DND-41 (cell line): ENCODE measurements at regions not wholly inside any gene's neighbourhood (a gene's known extent, or its start where the extent isn't known, plus 50 kb on each side); places are given as distances from the start of the nearest gene placed in this dataset.

Experiments
- ATAC-seq: fragments of 200-7000 bp; cut with Tn5 transposase; 3 replicates; pipeline ENCODE4 v1.9.1; 2021; ENCODE audit warnings: low read depth; ENCODE audit not compliant: insufficient read depth
- DNase-seq: peaks from one replicate; pipeline ENCODE4 v3.0.0-alpha.2; 2020
- H2AFZ ChIP-seq: 2 replicates; pipeline ENCODE4 v1.6.0; 2012; ENCODE audit warnings: low read depth, low read length
- H3K27ac ChIP-seq: 2 replicates; pipeline ENCODE4 v1.5.1; 2012; ENCODE audit warnings: low read length, inconsistent platforms
- H3K27me3 ChIP-seq: fragments of 200-600 bp; sonication (generic); 2 replicates; pipeline ENCODE4 v1.6.0; 2012; ENCODE audit warnings: low read length, mild to moderate bottlenecking, inconsistent platforms; ENCODE audit not compliant: insufficient read depth, poor library complexity
- H3K36me3 ChIP-seq: 2 replicates; pipeline ENCODE4 v1.5.1; 2012; ENCODE audit warnings: low read length, inconsistent platforms; ENCODE audit not compliant: insufficient read depth
- H3K4me1 ChIP-seq: 2 replicates; pipeline ENCODE4 v1.5.1; 2012; ENCODE audit warnings: mild to moderate bottlenecking, low read length; ENCODE audit not compliant: insufficient read depth
- H3K4me2 ChIP-seq: 2 replicates; pipeline ENCODE4 v1.6.0; 2012; ENCODE audit warnings: mild to moderate bottlenecking, moderate library complexity, low read length, inconsistent platforms; ENCODE audit not compliant: insufficient read depth
- H3K4me3 ChIP-seq, 2 experiments: fragments of 200-600 bp in 1 of 2; shearing (Covaris generic) in 1 of 2; 2 replicates each; pipeline ENCODE4 v1.5.1; 2012 to 2016; ENCODE audit warnings: inconsistent platforms in 2 of 2, low read length in 2 of 2, mild to moderate bottlenecking in 2 of 2, low read depth in 1 of 2, moderate library complexity in 1 of 2
- H3K79me2 ChIP-seq: 2 replicates; pipeline ENCODE4 v1.6.0; 2012; ENCODE audit warnings: low read length, inconsistent platforms; ENCODE audit not compliant: insufficient read depth
- H3K9ac ChIP-seq: 2 replicates; pipeline ENCODE4 v1.6.0; 2012; ENCODE audit warnings: low read depth, mild to moderate bottlenecking, inconsistent platforms, low read length, moderate library complexity
- H3K9me3 ChIP-seq: 2 replicates; pipeline ENCODE4 v1.5.1; 2012; ENCODE audit warnings: low read length, moderate library complexity, mild to moderate bottlenecking, inconsistent platforms; ENCODE audit not compliant: insufficient read depth, severe bottlenecking
- H4K20me1 ChIP-seq: 2 replicates; pipeline ENCODE4 v1.6.0; 2012; ENCODE audit warnings: low read length; ENCODE audit not compliant: insufficient read depth
- EZH2 ChIP-seq: IDR thresholded peaks from 3 replicates; pipeline ENCODE4 v1.6.1; 2012; ENCODE audit warnings: borderline replicate concordance, low read depth, mild to moderate bottlenecking, moderate library complexity, low read length, inconsistent platforms; ENCODE audit not compliant: severe bottlenecking
- TF ChIP-seq, protein P1 (sequence below): IDR thresholded peaks from 2 replicates; pipeline ENCODE4 v1.5.1; 2012; ENCODE audit warnings: borderline replicate concordance, low read length, moderate library complexity, mild to moderate bottlenecking; ENCODE audit not compliant: poor library complexity, severe bottlenecking; ENCODE audit errors: extremely low read depth

DNA sequence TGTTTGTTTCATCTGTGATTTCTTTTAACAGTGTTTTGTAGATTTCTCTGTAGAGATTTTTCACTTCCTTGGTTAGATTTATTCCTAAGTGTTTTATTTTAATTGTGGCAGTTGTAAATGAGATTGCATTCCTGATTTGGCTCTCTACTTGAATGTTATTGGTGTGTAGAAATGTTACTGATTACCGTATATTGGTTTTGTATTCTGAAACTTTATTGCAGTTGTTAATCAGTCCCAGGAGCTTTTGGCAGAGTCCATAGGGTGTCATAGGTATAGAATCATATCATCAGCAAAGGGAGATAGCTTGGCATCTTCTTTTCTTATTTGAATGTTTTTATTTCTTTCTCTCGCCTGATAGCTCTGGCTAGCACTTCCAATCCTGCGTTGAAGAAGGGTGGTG lies 1386.7 kb downstream of the SLITRK5 start:
- no peaks in the 10 kb centered on the region for H3K9me3 ChIP-seq
- H3K9ac ChIP-seq: no peak overlapping the region
- no peak overlapping the region for H3K4me3 ChIP-seq
- H3K27ac ChIP-seq: no peak overlapping the region
- H4K20me1 ChIP-seq: no peaks in the 10 kb centered on the region
- no peak for ATAC-seq
- no peak overlapping the region for H2AFZ ChIP-seq
- no peaks in the 10 kb centered on the region for H3K4me1 ChIP-seq
- no peaks in the 10 kb centered on the region for H3K27me3 ChIP-seq
- no peak for TF ChIP-seq EZH2
- TF ChIP-seq, protein P1, sequence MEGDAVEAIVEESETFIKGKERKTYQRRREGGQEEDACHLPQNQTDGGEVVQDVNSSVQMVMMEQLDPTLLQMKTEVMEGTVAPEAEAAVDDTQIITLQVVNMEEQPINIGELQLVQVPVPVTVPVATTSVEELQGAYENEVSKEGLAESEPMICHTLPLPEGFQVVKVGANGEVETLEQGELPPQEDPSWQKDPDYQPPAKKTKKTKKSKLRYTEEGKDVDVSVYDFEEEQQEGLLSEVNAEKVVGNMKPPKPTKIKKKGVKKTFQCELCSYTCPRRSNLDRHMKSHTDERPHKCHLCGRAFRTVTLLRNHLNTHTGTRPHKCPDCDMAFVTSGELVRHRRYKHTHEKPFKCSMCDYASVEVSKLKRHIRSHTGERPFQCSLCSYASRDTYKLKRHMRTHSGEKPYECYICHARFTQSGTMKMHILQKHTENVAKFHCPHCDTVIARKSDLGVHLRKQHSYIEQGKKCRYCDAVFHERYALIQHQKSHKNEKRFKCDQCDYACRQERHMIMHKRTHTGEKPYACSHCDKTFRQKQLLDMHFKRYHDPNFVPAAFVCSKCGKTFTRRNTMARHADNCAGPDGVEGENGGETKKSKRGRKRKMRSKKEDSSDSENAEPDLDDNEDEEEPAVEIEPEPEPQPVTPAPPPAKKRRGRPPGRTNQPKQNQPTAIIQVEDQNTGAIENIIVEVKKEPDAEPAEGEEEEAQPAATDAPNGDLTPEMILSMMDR: no peak
- H3K4me2 ChIP-seq: no peak overlapping the region
- no peaks in the 10 kb centered on the region for H3K36me3 ChIP-seq
- no peaks in the 10 kb centered on the region for H3K79me2 ChIP-seq
- DNase-seq: no peak

DNA sequence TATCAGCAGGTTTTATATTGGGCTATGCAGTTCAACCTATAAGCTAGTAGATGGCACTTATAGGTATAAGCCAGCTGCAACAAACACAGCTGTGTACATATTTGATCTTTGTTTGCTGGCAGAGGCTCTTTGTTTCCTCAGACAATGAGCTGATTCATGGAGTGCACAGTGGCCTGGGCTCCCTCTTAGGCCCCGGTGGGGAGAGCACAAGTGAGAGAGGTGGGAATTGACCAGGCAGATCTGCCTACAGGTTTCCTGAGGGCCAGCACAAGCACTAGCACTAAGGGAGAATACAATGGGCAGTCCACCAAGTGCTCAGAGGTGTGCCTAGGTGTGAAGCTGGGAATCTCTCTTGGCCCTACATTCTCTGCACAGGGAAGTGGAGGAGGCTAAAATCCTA lies 1390.7 kb downstream of the SLITRK5 start:
- DNase-seq (no peak), ATAC-seq (no peak)
- no peaks in the 10 kb centered on the region for H3K36me3 ChIP-seq
- no peak overlapping the region for H3K4me3 ChIP-seq
- H3K4me1 ChIP-seq: no peaks in the 10 kb centered on the region
- TF ChIP-seq EZH2: no peak
- TF ChIP-seq, protein P1: no peak
- no peaks in the 10 kb centered on the region for H3K9me3 ChIP-seq
- H3K4me2 ChIP-seq: no peak overlapping the region
- H3K79me2 ChIP-seq: no peaks in the 10 kb centered on the region
- no peaks in the 10 kb centered on the region for H3K27me3 ChIP-seq
- no peak overlapping the region for H2AFZ ChIP-seq
- no peaks in the 10 kb centered on the region for H4K20me1 ChIP-seq
- H3K27ac ChIP-seq: no peak overlapping the region
- H3K9ac ChIP-seq: no peak overlapping the region

DNA sequence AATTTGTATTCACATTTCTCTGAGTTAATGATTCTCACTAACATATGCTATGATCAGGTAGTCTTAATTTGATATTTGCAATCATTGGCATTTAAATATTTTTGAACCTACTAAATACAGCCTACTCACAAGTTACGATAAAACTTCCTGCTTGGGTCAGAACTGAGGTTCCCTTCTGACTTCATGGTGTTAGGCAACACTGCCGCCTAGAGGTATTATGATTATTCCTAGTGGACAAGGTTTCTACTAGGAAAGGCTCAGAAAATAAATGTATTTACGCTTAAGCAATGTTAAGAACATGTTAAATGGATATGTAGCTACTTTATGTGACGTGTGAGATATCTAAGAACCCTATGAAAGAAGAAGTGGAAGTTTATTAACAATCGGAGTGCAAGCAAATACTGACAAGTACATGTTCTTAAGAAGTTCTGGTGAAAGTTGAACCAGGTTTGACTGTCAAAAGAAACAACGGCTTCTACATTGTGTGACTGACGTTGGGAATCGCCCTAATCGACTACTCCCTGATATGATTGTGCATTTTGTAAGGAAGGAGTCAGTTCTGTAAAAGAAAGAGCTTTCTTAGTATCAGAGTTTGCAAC lies 1395.8 kb downstream of the SLITRK5 start:
- Histone ChIP-seq H3K9ac (no peak overlapping the region), H2AFZ (peak overlapping the region; percentile 37; the same call in 1 of the 2 replicates), H3K4me3 (no peak overlapping the region), H3K9me3 (no peaks in the 10 kb centered on the region), H3K36me3 (no peaks in the 10 kb centered on the region), H3K27me3 (no peaks in the 10 kb centered on the region), H4K20me1 (no peaks in the 10 kb centered on the region), H3K4me2 (peak overlapping the region; percentile 8; the same call in 1 of the 2 replicates), H3K27ac (no peak overlapping the region), H3K4me1 (no peaks in the 10 kb centered on the region), H3K79me2 (no peaks in the 10 kb centered on the region)
- ATAC-seq (peak; percentile 62; the same call in 1 of the 3 replicates), DNase-seq (peak; percentile 12)
- TF ChIP-seq, protein P1: peak; percentile 81
- no peak for TF ChIP-seq EZH2
